ENCODE measurements at regions not wholly inside any gene's neighbourhood (a gene's known extent, or its start where the extent isn't known, plus 50 kb on each side); places are given as distances from the start of the nearest gene placed in this dataset.
A peak's percentile ranks its signal among the peaks of the same experiment; 100 is the strongest.
"Not testable (repeated sequence)": the region's sequence is repeated elsewhere in the genome, so short reads cannot be mapped to it uniquely, and the experiment has no call there.

GRCh38 chr5:91469517-91470165 is 86.5 kb upstream of the ARRDC3 start:
- peak in 9 of 56 donors; percentile 0 to 24 (median 9) for DNase-seq

- no peak for DNase-seq
These were observed 85.7 kb upstream of the ARRDC3 start for GRCh38 chr5:91468651-91469422.

- DNase-seq = no peak
These were observed 81.9 kb upstream of the ARRDC3 start for GRCh38 chr5:91464886-91465646.

GRCh38 chr5:91457681-91458058 is 74.6 kb upstream of the ARRDC3 start:
- no peak for DNase-seq

- no peak for DNase-seq
These were observed 74.0 kb upstream of the ARRDC3 start for GRCh38 chr5:91456928-91457680.

- no peak for DNase-seq
These were observed 66.0 kb upstream of the ARRDC3 start for GRCh38 chr5:91449083-91449482.

- DNase-seq = not testable (repeated sequence)
These were observed 65.0 kb upstream of the ARRDC3 start for GRCh38 chr5:91448079-91448478.

- DNase-seq = not testable (repeated sequence)
These were observed 63.8 kb upstream of the ARRDC3 start for GRCh38 chr5:91446880-91447279.

GRCh38 chr5:91443761-91444467 is 60.8 kb upstream of the ARRDC3 start:
- DNase-seq = no peak

- no peak for DNase-seq
These were observed 59.9 kb upstream of the ARRDC3 start for GRCh38 chr5:91443023-91443422.

GRCh38 chr5:91441082-91441481 is 58.0 kb upstream of the ARRDC3 start:
- no peak for DNase-seq

- DNase-seq = no peak
These were observed 55.8 kb upstream of the ARRDC3 start for GRCh38 chr5:91438871-91439270.

- no peak for DNase-seq
These were observed 53.1 kb upstream of the ARRDC3 start for GRCh38 chr5:91436241-91436640.

GRCh38 chr5:91434348-91434747 is 51.2 kb upstream of the ARRDC3 start:
- DNase-seq = peak in 3 of 56 donors; percentile 1 to 15 (median 8)

- DNase-seq = no peak
These were observed 50.7 kb upstream of the ARRDC3 start for GRCh38 chr5:91433861-91434260.

Data from amygdala (tissue), 56 donors.